ENCODE measurements at regions not wholly inside any gene's neighbourhood (a gene's known extent, or its start where the extent isn't known, plus 50 kb on each side); places are given as distances from the start of the nearest gene placed in this dataset.

- no peak for DNase-seq (ENCODE audit: low read depth in 1 of 2, low spot score in 1 of 2)
- Histone ChIP-seq H3K27me3 (ENCODE audit: insufficient read depth, poor library complexity, severe bottlenecking) (no peaks in the 10 kb centered on the region), H3K4me3 (replicated peaks; ENCODE audit: insufficient read depth, low read length) (no peak overlapping the region), H3K27ac (replicated peaks) (no peak overlapping the region)
- no peak for TF ChIP-seq GABPA (IDR thresholded peaks at IDR 0.05; ENCODE audit: low read depth)
- no peak for TF ChIP-seq REST (IDR thresholded peaks at IDR 0.05; ENCODE audit: insufficient replicate concordance, low read depth)
- TF ChIP-seq POLR2AphosphoS5 (IDR thresholded peaks at IDR 0.05; ENCODE audit: low read depth): no peak
Measured at GRCh38 chr4:187073820-187074219, 350.2 kb upstream of the FAT1 start.

- no peak overlapping the region for H3K27ac ChIP-seq (replicated peaks)
- no peaks in the 10 kb centered on the region for H3K27me3 ChIP-seq (ENCODE audit: insufficient read depth, poor library complexity, severe bottlenecking)
- no peak for TF ChIP-seq CTCF (IDR thresholded peaks at IDR 0.05; ENCODE audit: insufficient read depth, low read length)
- TF ChIP-seq POLR2AphosphoS5 (IDR thresholded peaks at IDR 0.05; ENCODE audit: low read depth): no peak
- no peak for TF ChIP-seq REST (IDR thresholded peaks at IDR 0.05; ENCODE audit: insufficient replicate concordance, low read depth)
- TF ChIP-seq GABPA (IDR thresholded peaks at IDR 0.05; ENCODE audit: low read depth): no peak
- no peak for TF ChIP-seq SPI1 (IDR thresholded peaks at IDR 0.05; ENCODE audit: borderline replicate concordance, low read depth)
- H3K4me3 ChIP-seq (replicated peaks; ENCODE audit: insufficient read depth, low read length): no peak overlapping the region
- DNase-seq (ENCODE audit: low read depth in 1 of 2, low spot score in 1 of 2): no peak
Measured at GRCh38 chr4:187075514-187075913, 351.9 kb upstream of the FAT1 start.

GRCh38 chr4:187077744-187078401 is 354.2 kb upstream of the FAT1 start:
- no peak for DNase-seq (ENCODE audit: low read depth in 1 of 2, low spot score in 1 of 2)
- Histone ChIP-seq H3K4me3 (replicated peaks; ENCODE audit: insufficient read depth, low read length) (no peak overlapping the region), H3K27ac (replicated peaks) (no peak overlapping the region), H3K27me3 (ENCODE audit: insufficient read depth, poor library complexity, severe bottlenecking) (no peaks in the 10 kb centered on the region)
- TF ChIP-seq CTCF (IDR thresholded peaks at IDR 0.05; ENCODE audit: insufficient read depth, low read length): no peak
- TF ChIP-seq SPI1 (IDR thresholded peaks at IDR 0.05; ENCODE audit: borderline replicate concordance, low read depth): no peak
- no peak for TF ChIP-seq GABPA (IDR thresholded peaks at IDR 0.05; ENCODE audit: low read depth)
- no peak for TF ChIP-seq POLR2AphosphoS5 (IDR thresholded peaks at IDR 0.05; ENCODE audit: low read depth)
- TF ChIP-seq REST (IDR thresholded peaks at IDR 0.05; ENCODE audit: insufficient replicate concordance, low read depth): no peak
